ENCODE measurements at regions not wholly inside any gene's neighbourhood (a gene's known extent, or its start where the extent isn't known, plus 50 kb on each side); places are given as distances from the start of the nearest gene placed in this dataset.

DNA sequence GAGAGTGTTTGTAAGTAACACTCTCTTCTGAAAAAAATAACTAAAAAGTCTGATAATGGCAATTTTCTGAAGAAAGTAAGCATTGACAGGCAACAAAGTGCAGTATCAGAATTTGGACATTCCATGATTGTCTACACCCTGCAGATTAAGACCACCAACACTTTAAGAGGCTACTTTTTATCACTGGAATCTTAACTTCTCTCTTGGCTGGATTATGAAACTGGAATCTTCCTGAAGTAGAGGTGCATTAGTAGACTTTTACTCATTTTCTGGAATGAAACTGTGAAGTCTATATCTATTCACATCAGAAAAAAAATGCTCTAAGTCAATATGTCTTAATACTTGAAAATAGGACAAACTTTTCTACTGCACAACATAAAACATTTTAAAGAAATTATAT is 547.5 kb downstream of the COL12A1 start:
- intact Hi-C loops (cut with DNase I) = no loop called here

DNA sequence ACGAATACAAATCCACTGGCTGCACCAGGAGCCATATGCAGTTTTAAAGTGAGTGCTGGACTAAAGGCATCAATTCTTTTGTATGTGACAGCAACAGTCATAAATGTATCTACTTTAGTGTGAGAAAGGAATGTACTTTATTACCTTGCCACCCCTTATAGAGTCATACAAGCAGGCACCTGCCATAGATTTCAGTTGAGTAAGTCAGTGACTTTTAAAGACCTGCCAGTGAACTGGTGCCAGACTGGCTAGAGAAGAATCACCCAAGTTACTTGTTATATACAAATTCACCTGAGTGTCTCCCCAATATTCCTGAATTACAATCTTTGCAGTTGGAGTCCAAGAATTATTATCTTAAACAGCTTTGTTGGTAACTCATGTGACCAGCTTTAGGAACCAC is 547.9 kb downstream of the COL12A1 start:
- no peaks in the 10 kb centered on the region for H3K9me3 ChIP-seq
- no peak overlapping the region for H3K27ac ChIP-seq
- H3K36me3 ChIP-seq (replicated peaks in 1 of 2; ENCODE audit: insufficient read depth in 1 of 2, low read depth in 2 of 2) = no peaks in the 10 kb centered on the region
- TF ChIP-seq, protein P1, sequence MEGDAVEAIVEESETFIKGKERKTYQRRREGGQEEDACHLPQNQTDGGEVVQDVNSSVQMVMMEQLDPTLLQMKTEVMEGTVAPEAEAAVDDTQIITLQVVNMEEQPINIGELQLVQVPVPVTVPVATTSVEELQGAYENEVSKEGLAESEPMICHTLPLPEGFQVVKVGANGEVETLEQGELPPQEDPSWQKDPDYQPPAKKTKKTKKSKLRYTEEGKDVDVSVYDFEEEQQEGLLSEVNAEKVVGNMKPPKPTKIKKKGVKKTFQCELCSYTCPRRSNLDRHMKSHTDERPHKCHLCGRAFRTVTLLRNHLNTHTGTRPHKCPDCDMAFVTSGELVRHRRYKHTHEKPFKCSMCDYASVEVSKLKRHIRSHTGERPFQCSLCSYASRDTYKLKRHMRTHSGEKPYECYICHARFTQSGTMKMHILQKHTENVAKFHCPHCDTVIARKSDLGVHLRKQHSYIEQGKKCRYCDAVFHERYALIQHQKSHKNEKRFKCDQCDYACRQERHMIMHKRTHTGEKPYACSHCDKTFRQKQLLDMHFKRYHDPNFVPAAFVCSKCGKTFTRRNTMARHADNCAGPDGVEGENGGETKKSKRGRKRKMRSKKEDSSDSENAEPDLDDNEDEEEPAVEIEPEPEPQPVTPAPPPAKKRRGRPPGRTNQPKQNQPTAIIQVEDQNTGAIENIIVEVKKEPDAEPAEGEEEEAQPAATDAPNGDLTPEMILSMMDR (IDR thresholded peaks at IDR 0.05) = no peak
- no peak for TF ChIP-seq POLR2A (IDR thresholded peaks at IDR 0.05)
- intact Hi-C loops (cut with DNase I) = no loop called here
- DNase-seq (no peak), ATAC-seq (no peak)
- H3K27me3 ChIP-seq = no peaks in the 10 kb centered on the region
- H3K4me1 ChIP-seq = no peaks in the 10 kb centered on the region
- H3K4me3 ChIP-seq = no peak overlapping the region
- whole genome bisulfite sequencing, 2 donors = 65 to 70% methylated on average over 1 of the region's 1 CpG

More for the DNA sequence above, 547.5 kb downstream of the COL12A1 start:
- Histone ChIP-seq H3K27ac (no peak overlapping the region), H3K27me3 (no peaks in the 10 kb centered on the region), H3K4me3 (no peak overlapping the region), H3K36me3 (replicated peaks in 1 of 2; ENCODE audit: insufficient read depth in 1 of 2, low read depth in 2 of 2) (no peaks in the 10 kb centered on the region), H3K4me1 (no peaks in the 10 kb centered on the region), H3K9me3 (no peaks in the 10 kb centered on the region)
- TF ChIP-seq POLR2A (IDR thresholded peaks at IDR 0.05) = no peak
- TF ChIP-seq, protein P1 (IDR thresholded peaks at IDR 0.05) = no peak
- ATAC-seq (no peak), DNase-seq (no peak)

DNA sequence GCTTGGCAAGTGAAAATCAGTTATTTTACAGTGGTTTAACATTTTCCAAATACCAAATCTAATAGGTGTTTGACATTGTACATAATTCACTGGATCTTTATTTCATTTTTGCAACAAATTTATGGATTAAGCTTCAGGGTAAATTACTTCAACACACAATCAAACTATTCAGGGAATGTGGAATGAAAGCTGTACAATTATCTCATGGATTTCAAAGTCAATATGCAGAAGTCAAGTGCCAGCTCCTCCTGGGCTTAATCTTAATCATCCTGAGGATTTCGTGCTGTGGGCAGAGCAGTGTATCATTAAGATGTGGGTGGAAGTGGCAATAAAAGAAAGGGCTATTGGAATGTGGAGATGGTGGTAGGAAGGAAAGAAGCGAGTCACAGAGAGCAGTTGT is 548.8 kb downstream of the COL12A1 start:
- intact Hi-C loops (cut with DNase I) = no loop called here
- ATAC-seq (no peak), DNase-seq (no peak)
- H3K27me3 ChIP-seq = no peaks in the 10 kb centered on the region
- no peaks in the 10 kb centered on the region for H3K4me1 ChIP-seq
- TF ChIP-seq, protein P1 (IDR thresholded peaks at IDR 0.05) = no peak
- 54 to 55% methylated on average over 2 of the region's 2 CpGs for WGBS, 2 donors
- no peaks in the 10 kb centered on the region for H3K36me3 ChIP-seq (replicated peaks in 1 of 2; ENCODE audit: insufficient read depth in 1 of 2, low read depth in 2 of 2)
- no peak overlapping the region for H3K27ac ChIP-seq
- H3K9me3 ChIP-seq = no peaks in the 10 kb centered on the region
- H3K4me3 ChIP-seq = no peak overlapping the region

DNA sequence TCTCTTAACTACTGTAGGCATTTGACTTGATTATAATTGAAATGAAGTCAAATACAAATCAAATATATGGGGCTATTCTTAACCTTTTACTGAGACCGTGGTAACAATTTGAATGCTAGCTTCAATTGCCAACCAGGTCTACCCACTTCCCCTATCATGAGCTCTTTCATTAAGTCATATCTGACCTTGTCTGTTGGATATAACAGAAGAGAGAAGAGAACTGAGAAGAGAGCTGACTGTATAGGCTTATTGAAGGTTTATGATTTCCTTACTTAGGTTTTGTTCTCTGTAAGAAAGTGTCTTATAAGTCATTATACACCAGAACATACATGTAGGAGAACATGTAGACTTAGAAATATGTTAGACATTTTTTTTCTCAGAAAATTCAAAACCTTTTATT is 549.4 kb downstream of the COL12A1 start:
- no peak overlapping the region for H3K27ac ChIP-seq
- ATAC-seq = no peak

DNA sequence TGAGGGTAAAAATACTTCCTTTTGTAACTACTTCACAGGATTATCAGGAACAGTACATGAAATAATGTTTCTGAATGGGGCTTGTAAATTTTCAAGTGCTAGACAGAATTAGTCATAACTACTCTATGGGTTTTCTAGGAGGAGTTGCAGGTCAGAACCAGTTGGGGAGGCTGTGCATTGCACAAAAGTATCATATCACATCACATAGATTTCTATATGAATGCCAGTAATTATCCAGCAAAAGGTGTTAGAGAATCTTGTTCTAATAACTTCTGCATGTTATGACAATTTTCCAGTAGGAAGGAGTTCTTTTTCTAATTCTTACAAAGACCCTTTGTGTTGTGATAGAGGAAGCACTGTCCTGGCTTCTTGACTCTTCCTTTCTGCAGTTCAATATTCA is 551.6 kb downstream of the COL12A1 start:
- no peak overlapping the region for H3K27ac ChIP-seq
- no peak overlapping the region for H3K4me3 ChIP-seq
- intact Hi-C loops (cut with DNase I) = no loop called here
- no peaks in the 10 kb centered on the region for H3K27me3 ChIP-seq
- no peak for DNase-seq
- H3K36me3 ChIP-seq (replicated peaks in 1 of 2; ENCODE audit: insufficient read depth in 1 of 2, low read depth in 2 of 2) = no peaks in the 10 kb centered on the region
- ATAC-seq = no peak
- no peak for TF ChIP-seq POLR2A (IDR thresholded peaks at IDR 0.05)
- TF ChIP-seq, protein P1 (IDR thresholded peaks at IDR 0.05) = no peak
- no peaks in the 10 kb centered on the region for H3K4me1 ChIP-seq
- H3K9me3 ChIP-seq = no peaks in the 10 kb centered on the region

More for the DNA sequence above, 549.4 kb downstream of the COL12A1 start:
- Histone ChIP-seq H3K4me1 (no peaks in the 10 kb centered on the region), H3K9me3 (no peaks in the 10 kb centered on the region), H3K27me3 (no peaks in the 10 kb centered on the region), H3K4me3 (no peak overlapping the region), H3K36me3 (replicated peaks in 1 of 2; ENCODE audit: insufficient read depth in 1 of 2, low read depth in 2 of 2) (no peaks in the 10 kb centered on the region)
- DNase-seq = no peak
- WGBS, 2 donors = 40 to 85% methylated on average over 1 of the region's 1 CpG
- TF ChIP-seq POLR2A (IDR thresholded peaks at IDR 0.05) = no peak
- TF ChIP-seq, protein P1 (IDR thresholded peaks at IDR 0.05) = no peak
- intact Hi-C loops (cut with DNase I) = no loop called here
